ENCODE measurements at regions not wholly inside any gene's neighbourhood (a gene's known extent, or its start where the extent isn't known, plus 50 kb on each side); places are given as distances from the start of the nearest gene placed in this dataset.

- TF ChIP-seq TRIM28 (IDR thresholded peaks at IDR 0.05; ENCODE audit: borderline replicate concordance, low read length): no peak
- TF ChIP-seq, protein P1, sequence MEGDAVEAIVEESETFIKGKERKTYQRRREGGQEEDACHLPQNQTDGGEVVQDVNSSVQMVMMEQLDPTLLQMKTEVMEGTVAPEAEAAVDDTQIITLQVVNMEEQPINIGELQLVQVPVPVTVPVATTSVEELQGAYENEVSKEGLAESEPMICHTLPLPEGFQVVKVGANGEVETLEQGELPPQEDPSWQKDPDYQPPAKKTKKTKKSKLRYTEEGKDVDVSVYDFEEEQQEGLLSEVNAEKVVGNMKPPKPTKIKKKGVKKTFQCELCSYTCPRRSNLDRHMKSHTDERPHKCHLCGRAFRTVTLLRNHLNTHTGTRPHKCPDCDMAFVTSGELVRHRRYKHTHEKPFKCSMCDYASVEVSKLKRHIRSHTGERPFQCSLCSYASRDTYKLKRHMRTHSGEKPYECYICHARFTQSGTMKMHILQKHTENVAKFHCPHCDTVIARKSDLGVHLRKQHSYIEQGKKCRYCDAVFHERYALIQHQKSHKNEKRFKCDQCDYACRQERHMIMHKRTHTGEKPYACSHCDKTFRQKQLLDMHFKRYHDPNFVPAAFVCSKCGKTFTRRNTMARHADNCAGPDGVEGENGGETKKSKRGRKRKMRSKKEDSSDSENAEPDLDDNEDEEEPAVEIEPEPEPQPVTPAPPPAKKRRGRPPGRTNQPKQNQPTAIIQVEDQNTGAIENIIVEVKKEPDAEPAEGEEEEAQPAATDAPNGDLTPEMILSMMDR (tag by site-specific recombination; IDR thresholded peaks at IDR 0.05): no peak
- no peak for TF ChIP-seq ZBTB17 (tag by site-specific recombination; IDR thresholded peaks at IDR 0.05)
- no peak for TF ChIP-seq ZNF843 (tag by site-specific recombination; IDR thresholded peaks at IDR 0.05)
- TF ChIP-seq ZNF155 (tag by site-specific recombination; IDR thresholded peaks at IDR 0.05): no peak
- TF ChIP-seq SETDB1 (IDR thresholded peaks at IDR 0.05; ENCODE audit: insufficient read length, low read length): no peak
- TF ChIP-seq ZNF23 (tag by site-specific recombination; IDR thresholded peaks at IDR 0.05; ENCODE audit: borderline replicate concordance): no peak
- TF ChIP-seq, protein P2, sequence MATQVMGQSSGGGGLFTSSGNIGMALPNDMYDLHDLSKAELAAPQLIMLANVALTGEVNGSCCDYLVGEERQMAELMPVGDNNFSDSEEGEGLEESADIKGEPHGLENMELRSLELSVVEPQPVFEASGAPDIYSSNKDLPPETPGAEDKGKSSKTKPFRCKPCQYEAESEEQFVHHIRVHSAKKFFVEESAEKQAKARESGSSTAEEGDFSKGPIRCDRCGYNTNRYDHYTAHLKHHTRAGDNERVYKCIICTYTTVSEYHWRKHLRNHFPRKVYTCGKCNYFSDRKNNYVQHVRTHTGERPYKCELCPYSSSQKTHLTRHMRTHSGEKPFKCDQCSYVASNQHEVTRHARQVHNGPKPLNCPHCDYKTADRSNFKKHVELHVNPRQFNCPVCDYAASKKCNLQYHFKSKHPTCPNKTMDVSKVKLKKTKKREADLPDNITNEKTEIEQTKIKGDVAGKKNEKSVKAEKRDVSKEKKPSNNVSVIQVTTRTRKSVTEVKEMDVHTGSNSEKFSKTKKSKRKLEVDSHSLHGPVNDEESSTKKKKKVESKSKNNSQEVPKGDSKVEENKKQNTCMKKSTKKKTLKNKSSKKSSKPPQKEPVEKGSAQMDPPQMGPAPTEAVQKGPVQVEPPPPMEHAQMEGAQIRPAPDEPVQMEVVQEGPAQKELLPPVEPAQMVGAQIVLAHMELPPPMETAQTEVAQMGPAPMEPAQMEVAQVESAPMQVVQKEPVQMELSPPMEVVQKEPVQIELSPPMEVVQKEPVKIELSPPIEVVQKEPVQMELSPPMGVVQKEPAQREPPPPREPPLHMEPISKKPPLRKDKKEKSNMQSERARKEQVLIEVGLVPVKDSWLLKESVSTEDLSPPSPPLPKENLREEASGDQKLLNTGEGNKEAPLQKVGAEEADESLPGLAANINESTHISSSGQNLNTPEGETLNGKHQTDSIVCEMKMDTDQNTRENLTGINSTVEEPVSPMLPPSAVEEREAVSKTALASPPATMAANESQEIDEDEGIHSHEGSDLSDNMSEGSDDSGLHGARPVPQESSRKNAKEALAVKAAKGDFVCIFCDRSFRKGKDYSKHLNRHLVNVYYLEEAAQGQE (tag by site-specific recombination; IDR thresholded peaks at IDR 0.05): no peak
- TF ChIP-seq ZBTB20 (tag by site-specific recombination; IDR thresholded peaks at IDR 0.05): no peak
- TF ChIP-seq GLIS2 (tag by site-specific recombination; IDR thresholded peaks at IDR 0.05): no peak
- no peak for TF ChIP-seq ZNF629 (tag by site-specific recombination; IDR thresholded peaks at IDR 0.05)
- no peak for TF ChIP-seq ZBTB7A (tag by site-specific recombination; IDR thresholded peaks at IDR 0.05; ENCODE audit: low read depth)
Measured at GRCh38 chrX:23134136-23134535, 134.4 kb downstream of the DDX53 start.

Data from HEK293 (cell line).